ENCODE measurements at regions not wholly inside any gene's neighbourhood (a gene's known extent, or its start where the extent isn't known, plus 50 kb on each side); places are given as distances from the start of the nearest gene placed in this dataset.

DNA sequence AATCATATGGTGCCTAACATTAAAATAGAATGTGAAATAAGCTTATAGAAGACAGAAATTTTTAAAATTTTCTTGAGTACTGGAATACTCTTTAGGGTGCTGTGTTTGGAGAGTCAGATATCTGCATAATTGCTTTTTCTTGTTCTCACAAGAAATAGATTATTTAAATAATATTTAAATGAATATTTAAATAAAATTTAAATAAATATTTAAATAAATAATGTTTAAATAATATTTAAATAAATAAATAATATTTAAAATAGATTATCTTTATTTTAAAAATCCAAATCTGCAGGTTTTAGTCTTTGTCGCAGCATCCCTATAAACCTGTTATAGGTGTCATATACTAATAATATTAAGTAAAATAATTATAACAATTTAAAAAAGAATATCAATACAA is 1589.4 kb downstream of the MAT2B start:
- DNase-seq (ENCODE audit: low read depth), result no peak

- no peak for DNase-seq (ENCODE audit: low read depth)
Observed at GRCh38 chr5:165101709-165102108, 1596.3 kb downstream of the MAT2B start.

DNA sequence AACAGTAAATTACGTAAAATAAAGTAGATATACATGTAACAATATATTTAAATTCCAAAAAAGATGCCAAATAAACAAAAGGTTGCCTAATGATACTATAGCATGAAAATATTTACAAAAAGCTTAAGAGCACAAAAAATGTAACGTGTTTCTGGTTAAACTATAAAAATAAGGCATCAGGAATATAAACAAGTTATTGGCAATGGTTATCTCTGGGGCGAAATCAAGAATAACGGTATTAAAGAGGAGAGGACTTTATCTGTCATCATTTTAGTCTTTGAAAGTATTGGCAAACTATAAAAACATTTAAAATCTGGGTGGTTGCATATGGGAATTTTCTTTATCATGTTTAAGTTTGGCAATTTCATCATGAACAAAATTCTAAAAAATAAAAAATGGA is 1599.2 kb downstream of the MAT2B start:
- DNase-seq (ENCODE audit: low read depth), result no peak

DNA sequence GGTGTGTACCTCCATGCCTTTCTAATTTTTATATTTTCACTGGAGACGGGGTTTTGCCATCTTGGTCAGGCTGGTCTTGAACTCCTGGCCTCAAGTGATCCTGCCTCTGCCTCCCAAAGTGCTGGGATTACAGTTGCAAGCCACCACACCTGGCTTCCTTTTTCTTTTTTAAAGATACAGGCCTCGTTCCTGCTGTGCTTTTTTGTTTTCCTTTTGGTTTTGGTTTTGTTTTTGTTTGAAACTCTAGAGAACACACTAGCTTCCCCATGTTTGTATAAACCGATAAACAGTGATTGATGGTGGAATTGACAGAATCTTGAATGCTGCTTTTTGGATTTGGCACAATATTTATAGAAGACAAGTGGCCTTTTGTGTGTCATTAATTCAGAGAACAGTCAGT is 1603.4 kb downstream of the MAT2B start:
- no peak for DNase-seq (ENCODE audit: low read depth)

DNA sequence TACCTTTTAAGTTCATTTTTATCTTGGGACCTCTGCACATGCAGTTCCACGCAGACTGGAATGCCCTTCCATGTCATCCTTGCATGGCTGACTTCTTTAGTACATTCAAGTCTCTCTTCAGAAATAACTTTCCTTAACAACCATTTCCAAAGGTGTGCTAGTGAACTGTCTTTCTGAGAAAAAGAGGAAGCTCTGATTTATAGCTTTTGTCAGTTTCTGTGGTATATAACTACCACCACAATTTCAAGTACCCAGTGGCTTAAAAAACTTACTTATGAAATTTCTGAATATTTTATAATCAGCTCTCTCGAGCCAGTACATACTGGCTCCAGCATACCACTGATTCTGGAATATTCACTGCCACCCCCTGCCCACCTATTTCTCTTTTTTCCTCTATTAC is 1613.8 kb downstream of the MAT2B start:
- DNase-seq (ENCODE audit: low read depth), result no peak

DNA sequence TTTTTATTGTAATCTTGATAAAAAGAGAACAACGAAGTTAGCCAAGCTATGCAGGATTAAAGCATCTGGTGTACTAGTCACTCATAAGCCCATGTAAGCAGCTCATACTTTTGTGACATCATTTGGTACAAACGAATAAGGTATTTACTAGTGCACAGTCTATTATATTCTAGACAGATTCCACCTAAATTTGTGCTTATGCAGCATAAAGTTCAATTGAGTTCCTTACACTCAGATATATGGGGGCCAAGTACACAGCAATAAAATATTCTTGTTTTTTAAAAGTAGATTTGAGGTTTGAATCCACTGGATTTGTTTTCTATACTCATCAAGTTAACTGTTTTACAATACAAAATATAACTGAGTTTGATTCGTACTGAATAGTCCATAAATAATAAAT is 1621.2 kb downstream of the MAT2B start:
- DNase-seq (ENCODE audit: low read depth), result no peak

- DNase-seq (ENCODE audit: low read depth), result no peak
Observed at GRCh38 chr5:165127941-165128340, 1622.5 kb downstream of the MAT2B start.

GRCh38 chr5:165130656-165131055 is 1625.2 kb downstream of the MAT2B start:
- no peak for DNase-seq (ENCODE audit: low read depth)

DNA sequence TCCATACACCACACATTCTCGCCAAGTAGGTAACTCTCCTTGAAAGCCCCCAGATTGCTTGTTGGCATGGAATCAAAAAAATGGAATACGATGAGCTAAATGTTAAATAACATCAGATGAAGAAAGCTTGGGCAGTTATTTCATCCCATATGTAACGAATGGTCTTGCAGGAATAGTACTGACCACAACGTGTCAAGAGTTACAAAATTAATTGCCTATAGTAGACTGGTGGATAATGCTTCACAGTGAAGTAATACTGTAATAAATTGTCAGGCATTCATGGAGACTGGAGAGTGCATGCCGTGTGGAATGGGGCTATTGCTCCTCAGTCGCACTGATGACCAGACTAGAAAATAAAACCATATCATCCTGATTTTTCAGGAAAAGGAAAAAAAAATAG is 1628.7 kb downstream of the MAT2B start:
- DNase-seq (ENCODE audit: low read depth), result no peak

DNA sequence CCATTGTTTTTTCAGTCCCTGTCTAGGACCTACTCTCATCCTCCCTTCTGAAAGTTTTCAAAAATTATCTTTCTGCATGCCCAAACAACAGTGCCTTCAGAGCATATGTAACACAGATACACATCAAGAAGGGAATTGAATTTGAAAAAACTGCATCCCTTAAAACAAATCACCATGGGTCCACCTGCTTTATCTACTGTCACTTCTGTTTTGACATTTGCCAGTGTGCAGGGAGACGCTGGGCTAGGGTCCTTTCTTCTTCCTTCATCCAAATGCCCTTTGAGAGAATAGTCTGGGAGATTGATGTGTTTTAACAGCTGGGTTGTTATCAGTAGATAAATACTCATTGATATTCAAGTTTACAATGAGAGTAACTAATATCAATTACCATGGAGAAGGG is 1630.1 kb downstream of the MAT2B start:
- no peak for DNase-seq (ENCODE audit: low read depth)

- no peak for DNase-seq (ENCODE audit: low read depth)
Observed at GRCh38 chr5:165137701-165138100, 1632.3 kb downstream of the MAT2B start.

GRCh38 chr5:165138236-165138635 is 1632.8 kb downstream of the MAT2B start:
- DNase-seq (ENCODE audit: low read depth), result no peak

DNA sequence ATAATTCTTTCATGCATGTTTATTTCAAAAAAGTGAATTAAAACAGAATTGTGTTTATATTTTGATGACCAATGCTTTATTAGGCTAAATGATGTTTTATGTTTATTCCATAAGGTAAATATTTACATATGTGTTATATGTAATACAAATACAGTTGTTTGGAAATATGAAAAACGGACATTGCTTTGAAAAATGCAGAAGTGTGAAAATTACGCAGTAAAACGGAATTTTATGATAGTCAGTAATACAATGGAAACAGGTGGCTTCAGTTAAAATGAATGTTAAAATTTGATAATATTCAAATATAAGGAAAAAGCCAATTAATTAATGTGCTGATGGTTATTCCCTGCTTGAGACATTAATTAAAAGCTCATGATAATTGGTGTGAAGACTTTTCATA is 1633.8 kb downstream of the MAT2B start:
- no peak for DNase-seq (ENCODE audit: low read depth)

DNA sequence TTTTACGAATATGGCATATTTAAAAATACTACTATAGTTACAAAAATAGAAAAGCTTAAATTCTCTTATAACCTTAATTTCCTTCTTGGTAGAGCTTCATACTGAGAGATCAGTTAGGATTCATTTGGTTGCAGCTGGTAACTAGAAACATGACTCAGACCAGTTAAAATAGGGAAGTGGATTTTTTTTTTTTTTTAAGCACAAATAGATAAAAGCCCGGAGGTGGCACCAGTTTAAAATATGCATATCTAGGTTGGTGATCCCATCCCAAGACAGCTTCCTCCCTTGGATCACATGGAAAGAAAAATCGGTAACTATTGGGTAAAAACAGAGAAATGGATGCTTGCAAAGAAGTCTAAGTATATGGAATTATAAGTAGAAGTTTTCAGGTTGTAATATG is 1634.3 kb downstream of the MAT2B start:
- no peak for DNase-seq (ENCODE audit: low read depth)

GRCh38 chr5:165143741-165144140 is 1638.3 kb downstream of the MAT2B start:
- no peak for DNase-seq (ENCODE audit: low read depth)

- no peak for DNase-seq (ENCODE audit: low read depth)
Observed at GRCh38 chr5:165149431-165149830, 1644.0 kb downstream of the MAT2B start.

DNA sequence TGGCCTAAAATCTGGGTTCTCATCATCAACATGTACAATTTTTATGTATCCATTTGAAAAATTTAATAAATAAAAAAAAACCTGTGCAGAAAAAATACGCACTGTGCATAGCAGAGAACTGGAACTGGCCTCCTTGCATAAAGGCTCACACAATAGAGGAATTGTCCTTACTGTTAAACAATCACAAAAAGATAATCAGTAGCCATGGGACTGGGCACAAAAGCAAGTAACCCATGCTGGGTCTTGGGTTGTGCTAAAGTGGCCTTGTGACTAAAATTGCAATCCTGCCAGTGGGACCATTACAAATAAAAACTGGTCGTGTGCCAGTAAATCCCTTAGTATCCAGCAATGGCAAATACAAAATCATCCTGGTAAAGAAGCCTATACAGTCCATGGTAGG is 1646.6 kb downstream of the MAT2B start:
- DNase-seq (ENCODE audit: low read depth), result no peak

- no peak for DNase-seq (ENCODE audit: low read depth)
Observed at GRCh38 chr5:165157219-165157618, 1651.8 kb downstream of the MAT2B start.

GRCh38 chr5:165161204-165161603 is 1655.8 kb downstream of the MAT2B start:
- no peak for DNase-seq (ENCODE audit: low read depth)

GRCh38 chr5:165163861-165164260 is 1658.4 kb downstream of the MAT2B start:
- DNase-seq (ENCODE audit: low read depth), result no peak

GRCh38 chr5:165173651-165174050 is 1668.2 kb downstream of the MAT2B start:
- no peak for DNase-seq (ENCODE audit: low read depth)

DNA sequence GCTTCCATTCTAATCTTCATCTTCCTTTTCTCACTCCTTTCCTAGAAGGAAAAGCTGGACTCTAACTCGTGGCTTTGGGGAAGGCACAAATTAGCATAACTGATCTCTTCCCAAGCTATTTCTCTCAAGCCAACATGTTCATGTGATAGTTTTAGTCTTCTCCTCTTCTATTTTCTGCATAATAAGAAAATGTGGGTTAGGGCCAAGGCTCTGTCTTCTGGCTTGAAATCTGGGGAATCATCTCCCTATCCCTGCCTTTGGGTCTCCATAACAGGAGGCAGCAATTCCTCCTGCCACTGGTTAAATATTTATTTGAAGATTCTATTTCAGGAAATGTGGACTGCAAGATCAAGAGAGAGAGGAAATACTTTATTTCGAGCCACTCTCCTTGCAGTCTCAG is 1669.6 kb downstream of the MAT2B start:
- no peak for DNase-seq (ENCODE audit: low read depth)

DNA sequence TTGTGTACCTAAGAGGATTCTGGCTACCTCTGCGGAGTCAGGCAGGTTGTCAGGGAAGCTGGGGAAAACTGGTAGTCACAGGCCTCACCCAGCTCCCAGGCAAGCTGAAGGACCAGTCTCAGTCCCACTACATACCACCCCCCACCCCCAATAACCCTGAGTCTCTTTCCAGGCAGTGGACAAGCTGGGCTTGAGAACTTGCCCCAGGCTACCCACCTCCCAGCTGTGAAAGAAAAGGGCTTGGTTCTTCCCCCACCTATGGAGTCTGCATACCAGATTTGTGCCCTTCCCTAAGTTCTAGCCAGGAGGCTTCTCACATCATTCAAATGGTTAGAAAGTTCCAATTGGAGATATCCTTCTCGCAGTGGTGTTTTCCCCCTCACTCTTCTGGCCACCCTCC is 1678.8 kb downstream of the MAT2B start:
- DNase-seq (ENCODE audit: low read depth), result no peak

GRCh38 chr5:165185716-165186115 is 1680.3 kb downstream of the MAT2B start:
- no peak for DNase-seq (ENCODE audit: low read depth)

GRCh38 chr5:165187815-165188214 is 1682.4 kb downstream of the MAT2B start:
- no peak for DNase-seq (ENCODE audit: low read depth)
